HEK293T (cell line): ENCODE measurements at regions not wholly inside any gene's neighbourhood (a gene's known extent, or its start where the extent isn't known, plus 50 kb on each side); places are given as distances from the start of the nearest gene placed in this dataset.

Source experiments
- ARNT ChIP-seq: fragments of 450-650 bp; IDR thresholded peaks from 2 replicates; pipeline ENCODE4 v1.6.1; 2017; ENCODE audit warnings: mild to moderate bottlenecking
- BHLHE40 ChIP-seq: fragments of 450-650 bp; IDR thresholded peaks from 2 replicates; pipeline ENCODE4 v1.6.1; 2016; ENCODE audit warnings: mild to moderate bottlenecking, moderate library complexity, borderline replicate concordance
- CTBP1 ChIP-seq: fragments of 450-650 bp; IDR thresholded peaks from 2 replicates; pipeline ENCODE4 v1.6.1; 2016; ENCODE audit warnings: borderline replicate concordance
- ELF4 ChIP-seq: fragments of 450-650 bp; IDR thresholded peaks from 2 replicates; pipeline ENCODE4 v1.6.1; 2017; ENCODE audit warnings: antibody characterized with exemption
- FOXA1 ChIP-seq: fragments of 450-650 bp; IDR thresholded peaks from 2 replicates; pipeline ENCODE4 v1.6.1; 2016; ENCODE audit warnings: mild to moderate bottlenecking
- FOXK2 ChIP-seq: fragments of 450-650 bp; IDR thresholded peaks from 2 replicates; pipeline ENCODE4 v1.6.1; 2016; ENCODE audit warnings: mild to moderate bottlenecking
- FOXM1 ChIP-seq: fragments of 450-650 bp; IDR thresholded peaks from 2 replicates; pipeline ENCODE4 v1.6.1; 2017; ENCODE audit warnings: mild to moderate bottlenecking, borderline replicate concordance
- HDGF ChIP-seq: fragments of 450-650 bp; IDR thresholded peaks from 2 replicates; pipeline ENCODE4 v1.6.1; 2017; ENCODE audit warnings: antibody characterized with exemption, borderline replicate concordance
- LEF1 ChIP-seq: fragments of 450-650 bp; IDR thresholded peaks from 2 replicates; pipeline ENCODE4 v1.6.1; 2017; ENCODE audit warnings: mild to moderate bottlenecking, borderline replicate concordance
- NFRKB ChIP-seq: fragments of 450-650 bp; IDR thresholded peaks from 2 replicates; pipeline ENCODE4 v1.6.1; 2016; ENCODE audit warnings: mild to moderate bottlenecking, moderate library complexity
- SP1 ChIP-seq: fragments of 450-650 bp; IDR thresholded peaks from 2 replicates; pipeline ENCODE4 v1.6.1; 2017
- SUZ12 ChIP-seq: fragments of 450-650 bp; IDR thresholded peaks from 2 replicates; pipeline ENCODE4 v1.6.1; 2016; ENCODE audit warnings: mild to moderate bottlenecking
- TARDBP ChIP-seq: fragments of 450-650 bp; IDR thresholded peaks from 2 replicates; pipeline ENCODE4 v1.6.1; 2016
- ZNF384 ChIP-seq: fragments of 450-650 bp; IDR thresholded peaks from 2 replicates; pipeline ENCODE4 v1.6.1; 2016

DNA sequence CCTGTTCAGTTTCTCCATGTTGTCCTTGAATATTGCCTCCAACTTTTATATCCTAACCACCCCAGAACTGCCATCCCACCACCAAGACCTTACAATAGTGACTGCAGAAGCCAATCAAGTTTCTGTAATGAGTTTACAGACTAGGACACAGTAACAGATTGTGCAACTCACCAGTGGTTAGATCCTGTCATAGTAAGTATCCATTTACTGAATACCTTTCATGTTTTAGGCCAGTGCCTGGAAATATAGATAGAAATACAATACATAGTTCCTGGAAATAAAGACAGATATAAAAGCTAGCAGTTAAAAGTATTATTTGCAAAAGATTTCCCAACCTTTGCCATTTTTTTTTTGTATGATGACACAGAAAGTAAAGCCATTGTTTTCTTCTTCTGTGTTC is 471.8 kb upstream of the BTBD3 start:
- TF ChIP-seq TARDBP (no peak), FOXM1 (no peak), CTBP1 (no peak), BHLHE40 (no peak), FOXK2 (no peak), SP1 (no peak), SUZ12 (no peak), ELF4 (no peak), ZNF384 (no peak), LEF1 (no peak), ARNT (no peak), NFRKB (no peak), FOXA1 (no peak), HDGF (no peak)
